ENCODE measurements at regions not wholly inside any gene's neighbourhood (a gene's known extent, or its start where the extent isn't known, plus 50 kb on each side); places are given as distances from the start of the nearest gene placed in this dataset.

DNA sequence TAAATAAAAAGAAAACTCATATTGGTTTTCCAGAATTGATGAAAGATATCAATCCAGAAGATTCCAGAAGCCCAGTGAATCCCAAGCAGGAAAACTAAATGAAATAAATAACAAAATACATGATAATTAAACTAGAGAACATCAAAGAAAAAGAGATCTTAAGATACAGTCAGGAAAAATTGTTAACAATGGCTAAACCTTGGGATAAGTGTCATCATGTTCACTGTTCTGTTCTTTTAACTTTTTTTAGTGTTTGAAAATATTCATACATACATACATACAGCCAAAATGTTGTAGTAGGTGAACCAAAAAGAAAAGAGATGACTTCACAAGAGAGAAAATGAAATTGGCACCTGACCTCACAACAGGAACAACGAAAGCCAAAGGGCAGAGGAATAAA, 72.2 kb upstream of the MYCN start:
- peaks cover 2% of the 10 kb centered on the region for H3K9me3 Mint-ChIP-seq (ENCODE audit: low read depth, unreplicated experiment)
- no peak overlapping the region for H3K4me3 Mint-ChIP-seq (ENCODE audit: low read depth, unreplicated experiment)
- DNase-seq, result no peak
- TF ChIP-seq, protein P1, sequence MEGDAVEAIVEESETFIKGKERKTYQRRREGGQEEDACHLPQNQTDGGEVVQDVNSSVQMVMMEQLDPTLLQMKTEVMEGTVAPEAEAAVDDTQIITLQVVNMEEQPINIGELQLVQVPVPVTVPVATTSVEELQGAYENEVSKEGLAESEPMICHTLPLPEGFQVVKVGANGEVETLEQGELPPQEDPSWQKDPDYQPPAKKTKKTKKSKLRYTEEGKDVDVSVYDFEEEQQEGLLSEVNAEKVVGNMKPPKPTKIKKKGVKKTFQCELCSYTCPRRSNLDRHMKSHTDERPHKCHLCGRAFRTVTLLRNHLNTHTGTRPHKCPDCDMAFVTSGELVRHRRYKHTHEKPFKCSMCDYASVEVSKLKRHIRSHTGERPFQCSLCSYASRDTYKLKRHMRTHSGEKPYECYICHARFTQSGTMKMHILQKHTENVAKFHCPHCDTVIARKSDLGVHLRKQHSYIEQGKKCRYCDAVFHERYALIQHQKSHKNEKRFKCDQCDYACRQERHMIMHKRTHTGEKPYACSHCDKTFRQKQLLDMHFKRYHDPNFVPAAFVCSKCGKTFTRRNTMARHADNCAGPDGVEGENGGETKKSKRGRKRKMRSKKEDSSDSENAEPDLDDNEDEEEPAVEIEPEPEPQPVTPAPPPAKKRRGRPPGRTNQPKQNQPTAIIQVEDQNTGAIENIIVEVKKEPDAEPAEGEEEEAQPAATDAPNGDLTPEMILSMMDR (IDR thresholded peaks at IDR 0.05; ENCODE audit: unreplicated experiment), result no peak
- intact Hi-C loops (cut with micrococcal nuclease; ENCODE audit: unreplicated experiment), result no loop called here
- H3K36me3 Mint-ChIP-seq (ENCODE audit: insufficient read depth, unreplicated experiment), result no peaks in the 10 kb centered on the region
- H3K4me1 Mint-ChIP-seq (ENCODE audit: low read depth, unreplicated experiment), result no peaks in the 10 kb centered on the region
- H3K27ac Mint-ChIP-seq (ENCODE audit: unreplicated experiment), result no peak overlapping the region
- CTCF ChIA-PET, result no interaction called here
- BruUV-seq (replicated peaks), result no TSS peak
- peaks cover 16% of the 10 kb centered on the region for H3K27me3 Mint-ChIP-seq (ENCODE audit: unreplicated experiment)

DNA sequence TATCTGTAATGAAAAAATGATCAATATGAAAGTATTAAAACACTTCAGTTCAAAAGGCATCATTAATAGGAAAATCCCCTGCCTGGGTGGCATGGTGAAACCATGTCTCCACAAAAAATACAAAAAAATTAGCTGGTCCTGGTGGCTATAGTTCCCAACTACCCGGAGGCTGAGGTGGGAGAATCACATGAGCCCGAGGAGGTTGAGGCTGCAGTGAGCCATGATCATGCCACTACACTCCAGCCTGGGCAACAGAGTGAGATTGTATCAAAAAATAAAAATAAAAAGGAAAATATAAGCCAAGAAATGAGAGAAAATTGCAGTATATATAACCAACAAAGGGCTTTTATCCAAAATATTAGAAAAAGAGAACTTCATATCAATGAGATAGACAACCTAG, 71.6 kb upstream of the MYCN start:
- no TSS peak for BruUV-seq (replicated peaks)
- intact Hi-C loops (cut with micrococcal nuclease; ENCODE audit: unreplicated experiment), result no loop called here
- DNase-seq, result no peak
- Mint-ChIP-seq H3K27me3 (ENCODE audit: unreplicated experiment) (peaks cover 12% of the 10 kb centered on the region), H3K4me3 (ENCODE audit: low read depth, unreplicated experiment) (no peak overlapping the region), H3K4me1 (ENCODE audit: low read depth, unreplicated experiment) (no peaks in the 10 kb centered on the region), H3K36me3 (ENCODE audit: insufficient read depth, unreplicated experiment) (no peaks in the 10 kb centered on the region), H3K9me3 (ENCODE audit: low read depth, unreplicated experiment) (peaks cover 2% of the 10 kb centered on the region), H3K27ac (ENCODE audit: unreplicated experiment) (no peak overlapping the region)
- CTCF ChIA-PET, result no interaction called here
- TF ChIP-seq, protein P1 (IDR thresholded peaks at IDR 0.05; ENCODE audit: unreplicated experiment), result no peak

DNA sequence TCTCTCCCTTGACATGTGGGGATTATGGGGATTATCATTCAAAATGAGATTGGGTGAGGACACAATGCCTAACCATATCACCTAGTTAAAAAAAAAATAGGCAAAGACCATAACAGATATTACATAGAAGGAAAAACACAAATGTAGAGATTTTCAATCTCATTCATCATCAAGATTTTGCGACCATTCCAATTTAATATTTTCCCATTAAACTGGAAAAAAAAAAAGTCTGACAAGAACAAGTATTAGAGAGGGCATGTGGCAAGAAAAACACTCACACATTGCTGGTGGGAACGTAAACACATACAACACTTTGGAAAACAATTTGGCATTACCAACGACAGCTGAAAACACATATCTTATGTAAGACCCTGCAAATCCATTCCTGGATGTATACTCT, 71.0 kb upstream of the MYCN start:
- Mint-ChIP-seq H3K9me3 (ENCODE audit: low read depth, unreplicated experiment) (peaks cover 2% of the 10 kb centered on the region), H3K27me3 (ENCODE audit: unreplicated experiment) (peaks cover 12% of the 10 kb centered on the region), H3K4me3 (ENCODE audit: low read depth, unreplicated experiment) (no peak overlapping the region), H3K4me1 (ENCODE audit: low read depth, unreplicated experiment) (no peaks in the 10 kb centered on the region), H3K27ac (ENCODE audit: unreplicated experiment) (no peak overlapping the region), H3K36me3 (ENCODE audit: insufficient read depth, unreplicated experiment) (no peaks in the 10 kb centered on the region)
- no TSS peak for BruUV-seq (replicated peaks)
- no peak for DNase-seq
- CTCF ChIA-PET, result no interaction called here
- intact Hi-C loops (cut with micrococcal nuclease; ENCODE audit: unreplicated experiment), result no loop called here
- TF ChIP-seq, protein P1 (IDR thresholded peaks at IDR 0.05; ENCODE audit: unreplicated experiment), result no peak

DNA sequence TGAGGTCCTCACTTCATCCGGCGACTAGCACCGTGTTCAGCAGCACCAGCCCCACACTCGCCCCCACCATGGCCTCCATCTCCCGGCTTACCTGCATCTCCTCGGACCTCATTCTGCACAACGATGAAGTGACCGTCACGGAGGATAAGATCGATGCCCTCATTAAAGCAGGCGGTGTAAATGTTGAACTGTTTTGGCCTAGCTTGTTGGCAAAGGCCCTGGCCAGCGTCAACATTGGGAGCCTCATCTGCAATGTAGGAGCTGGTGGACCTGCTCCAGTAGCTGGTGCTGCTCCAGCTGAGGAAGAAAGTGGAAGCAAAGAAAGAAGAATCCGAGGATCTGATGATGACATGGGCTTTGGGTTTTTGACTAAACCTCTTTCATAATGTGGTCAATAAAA, 70.5 kb upstream of the MYCN start:
- H3K4me1 Mint-ChIP-seq (ENCODE audit: low read depth, unreplicated experiment), result no peaks in the 10 kb centered on the region
- H3K27ac Mint-ChIP-seq (ENCODE audit: unreplicated experiment), result no peak overlapping the region
- DNase-seq, result no peak
- no peaks in the 10 kb centered on the region for H3K36me3 Mint-ChIP-seq (ENCODE audit: insufficient read depth, unreplicated experiment)
- intact Hi-C loops (cut with micrococcal nuclease; ENCODE audit: unreplicated experiment), result no loop called here
- peaks cover 12% of the 10 kb centered on the region for H3K27me3 Mint-ChIP-seq (ENCODE audit: unreplicated experiment)
- TF ChIP-seq, protein P1 (IDR thresholded peaks at IDR 0.05; ENCODE audit: unreplicated experiment), result no peak
- peaks cover 2% of the 10 kb centered on the region for H3K9me3 Mint-ChIP-seq (ENCODE audit: low read depth, unreplicated experiment)
- CTCF ChIA-PET, result no interaction called here
- no TSS peak for BruUV-seq (replicated peaks)
- H3K4me3 Mint-ChIP-seq (ENCODE audit: low read depth, unreplicated experiment), result no peak overlapping the region

DNA sequence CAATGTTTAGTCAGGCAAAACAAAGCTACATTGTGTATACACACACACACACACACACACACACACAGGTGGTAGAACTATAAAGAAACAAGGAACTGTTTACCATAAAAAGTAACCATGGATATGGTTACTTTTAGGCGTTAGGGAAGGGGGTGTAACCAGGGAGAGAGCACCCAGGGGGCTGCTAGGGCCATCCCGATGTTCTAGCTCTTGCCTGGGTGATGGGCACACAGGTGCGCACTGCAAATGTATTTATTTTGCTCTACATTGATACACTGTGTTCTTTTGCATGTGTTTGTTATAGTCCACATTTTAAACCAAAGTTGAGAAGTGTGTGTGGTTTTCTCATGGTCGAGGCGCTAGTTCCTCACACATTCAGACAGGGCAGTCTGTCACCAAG, 69.8 kb upstream of the MYCN start:
- H3K4me3 Mint-ChIP-seq (ENCODE audit: low read depth, unreplicated experiment), result no peak overlapping the region
- DNase-seq, result no peak
- peaks cover 12% of the 10 kb centered on the region for H3K27me3 Mint-ChIP-seq (ENCODE audit: unreplicated experiment)
- intact Hi-C loops (cut with micrococcal nuclease; ENCODE audit: unreplicated experiment), result no loop called here
- TF ChIP-seq, protein P1 (IDR thresholded peaks at IDR 0.05; ENCODE audit: unreplicated experiment), result no peak
- no TSS peak for BruUV-seq (replicated peaks)
- CTCF ChIA-PET, result no interaction called here
- no peaks in the 10 kb centered on the region for H3K4me1 Mint-ChIP-seq (ENCODE audit: low read depth, unreplicated experiment)
- peaks cover 2% of the 10 kb centered on the region for H3K9me3 Mint-ChIP-seq (ENCODE audit: low read depth, unreplicated experiment)
- H3K27ac Mint-ChIP-seq (ENCODE audit: unreplicated experiment), result no peak overlapping the region
- no peaks in the 10 kb centered on the region for H3K36me3 Mint-ChIP-seq (ENCODE audit: insufficient read depth, unreplicated experiment)

All from Calu3 (cell line).